ENCODE measurements at regions not wholly inside any gene's neighbourhood (a gene's known extent, or its start where the extent isn't known, plus 50 kb on each side); places are given as distances from the start of the nearest gene placed in this dataset.

GRCh38 chr1:88324899-88325298 lies 359.2 kb upstream of the PKN2 start:
- Histone ChIP-seq H3K4me2 (replicated peaks; ENCODE audit: extremely low read depth, low read length, poor library complexity, severe bottlenecking) (no peak overlapping the region), H3K79me2 (ENCODE audit: insufficient read depth, low read length) (no peaks in the 10 kb centered on the region), H3K4me3 (replicated peaks in 1 of 3; ENCODE audit: low read depth in 2 of 3, low read length in 3 of 3) (no peak overlapping the region), H3K9ac (ENCODE audit: insufficient read depth, low read length, poor library complexity, severe bottlenecking) (no peak overlapping the region), H3K36me3 (replicated peaks in 1 of 2; ENCODE audit: control insufficient read depth in 1 of 2, insufficient read depth in 2 of 2, low read length in 2 of 2) (no peaks in the 10 kb centered on the region), H4K20me1 (ENCODE audit: insufficient read depth, low read length) (no peaks in the 10 kb centered on the region), H3K4me1 (ENCODE audit: control insufficient read depth in 1 of 2, insufficient read depth in 2 of 2, low read length in 2 of 2) (no peaks in the 10 kb centered on the region), H3K9me3 (replicated peaks in 1 of 2; ENCODE audit: control insufficient read depth in 1 of 2, insufficient read depth in 1 of 2, low read length in 2 of 2) (no peaks in the 10 kb centered on the region), H3K27ac (ENCODE audit: low read depth in 1 of 2, low read length in 2 of 2) (no peak overlapping the region), H2AFZ (ENCODE audit: insufficient read depth, low read depth, low read length, poor library complexity, severe bottlenecking) (no peak overlapping the region), H3K27me3 (ENCODE audit: control insufficient read depth in 2 of 2, insufficient read depth in 2 of 2, low read length in 2 of 2) (no peaks in the 10 kb centered on the region)
- Mint-ChIP-seq H3K4me3 (no peak overlapping the region), H3K4me1 (no peaks in the 10 kb centered on the region), H3K27me3 (ENCODE audit: low read depth in 3 of 3) (no peaks in the 10 kb centered on the region), H3K27ac (no peak overlapping the region), H3K36me3 (no peaks in the 10 kb centered on the region), H3K9me3 (peaks cover 0 to 4% (median 2%) of the 10 kb centered on the region in 7 donors)
- intact Hi-C loops (cut with micrococcal nuclease): no loop called here
- no peak for TF ChIP-seq CTCF (IDR thresholded peaks at IDR 0.05)
- WGBS (ENCODE audit: insufficient coverage): no CpG with 5 or more reads among the region's 3 CpGs
- no peak for DNase-seq

- Mint-ChIP-seq H3K36me3 (no peaks in the 10 kb centered on the region), H3K9me3 (peaks cover 0 to 4% (median 0%) of the 10 kb centered on the region in 7 donors), H3K4me3 (no peak overlapping the region), H3K4me1 (no peaks in the 10 kb centered on the region), H3K27ac (no peak overlapping the region), H3K27me3 (ENCODE audit: low read depth in 3 of 3) (no peaks in the 10 kb centered on the region)
- Histone ChIP-seq H4K20me1 (ENCODE audit: insufficient read depth, low read length) (no peaks in the 10 kb centered on the region), H3K27ac (ENCODE audit: low read depth in 1 of 2, low read length in 2 of 2) (no peak overlapping the region), H3K36me3 (replicated peaks in 1 of 2; ENCODE audit: control insufficient read depth in 1 of 2, insufficient read depth in 2 of 2, low read length in 2 of 2) (no peaks in the 10 kb centered on the region), H3K9me3 (replicated peaks in 1 of 2; ENCODE audit: control insufficient read depth in 1 of 2, insufficient read depth in 1 of 2, low read length in 2 of 2) (no peaks in the 10 kb centered on the region), H3K4me2 (replicated peaks; ENCODE audit: extremely low read depth, low read length, poor library complexity, severe bottlenecking) (no peak overlapping the region), H3K9ac (ENCODE audit: insufficient read depth, low read length, poor library complexity, severe bottlenecking) (no peak overlapping the region), H2AFZ (ENCODE audit: insufficient read depth, low read depth, low read length, poor library complexity, severe bottlenecking) (no peak overlapping the region), H3K4me3 (replicated peaks in 1 of 3; ENCODE audit: low read depth in 2 of 3, low read length in 3 of 3) (no peak overlapping the region), H3K4me1 (ENCODE audit: control insufficient read depth in 1 of 2, insufficient read depth in 2 of 2, low read length in 2 of 2) (no peaks in the 10 kb centered on the region), H3K27me3 (ENCODE audit: control insufficient read depth in 2 of 2, insufficient read depth in 2 of 2, low read length in 2 of 2) (no peaks in the 10 kb centered on the region), H3K79me2 (ENCODE audit: insufficient read depth, low read length) (no peaks in the 10 kb centered on the region)
- TF ChIP-seq CTCF (IDR thresholded peaks at IDR 0.05): no peak
- 100% methylated on average over 1 of the region's 5 CpGs for WGBS (ENCODE audit: insufficient coverage)
- no peak for DNase-seq
- intact Hi-C loops (cut with micrococcal nuclease): no loop called here
Observed at GRCh38 chr1:88327391-88328267, 356.4 kb upstream of the PKN2 start.

Measured in CD14-positive monocyte (primary cell).